ENCODE measurements at regions not wholly inside any gene's neighbourhood (a gene's known extent, or its start where the extent isn't known, plus 50 kb on each side); places are given as distances from the start of the nearest gene placed in this dataset.

DNA sequence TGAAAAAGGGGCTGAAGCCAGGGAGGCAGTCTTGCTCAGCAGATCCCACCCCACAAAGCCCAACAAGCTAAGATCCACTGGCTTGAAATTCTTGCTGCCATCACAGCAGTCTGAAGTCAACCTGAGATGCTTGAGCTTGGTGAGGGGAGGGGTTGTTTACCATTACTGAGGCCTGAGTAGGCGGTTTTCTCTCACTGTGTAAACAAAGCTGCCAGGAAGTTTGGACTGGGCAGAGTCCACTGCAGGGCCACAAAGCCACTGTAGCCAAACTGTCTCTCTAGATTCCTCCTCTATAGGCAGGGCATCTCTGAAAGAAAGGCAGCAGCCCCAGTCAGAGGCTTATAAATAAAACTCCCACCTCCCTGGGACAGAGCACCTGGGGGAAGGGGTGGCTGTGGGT lies 746.1 kb upstream of the LRRC4C start (continued):
- TF ChIP-seq, protein P1, sequence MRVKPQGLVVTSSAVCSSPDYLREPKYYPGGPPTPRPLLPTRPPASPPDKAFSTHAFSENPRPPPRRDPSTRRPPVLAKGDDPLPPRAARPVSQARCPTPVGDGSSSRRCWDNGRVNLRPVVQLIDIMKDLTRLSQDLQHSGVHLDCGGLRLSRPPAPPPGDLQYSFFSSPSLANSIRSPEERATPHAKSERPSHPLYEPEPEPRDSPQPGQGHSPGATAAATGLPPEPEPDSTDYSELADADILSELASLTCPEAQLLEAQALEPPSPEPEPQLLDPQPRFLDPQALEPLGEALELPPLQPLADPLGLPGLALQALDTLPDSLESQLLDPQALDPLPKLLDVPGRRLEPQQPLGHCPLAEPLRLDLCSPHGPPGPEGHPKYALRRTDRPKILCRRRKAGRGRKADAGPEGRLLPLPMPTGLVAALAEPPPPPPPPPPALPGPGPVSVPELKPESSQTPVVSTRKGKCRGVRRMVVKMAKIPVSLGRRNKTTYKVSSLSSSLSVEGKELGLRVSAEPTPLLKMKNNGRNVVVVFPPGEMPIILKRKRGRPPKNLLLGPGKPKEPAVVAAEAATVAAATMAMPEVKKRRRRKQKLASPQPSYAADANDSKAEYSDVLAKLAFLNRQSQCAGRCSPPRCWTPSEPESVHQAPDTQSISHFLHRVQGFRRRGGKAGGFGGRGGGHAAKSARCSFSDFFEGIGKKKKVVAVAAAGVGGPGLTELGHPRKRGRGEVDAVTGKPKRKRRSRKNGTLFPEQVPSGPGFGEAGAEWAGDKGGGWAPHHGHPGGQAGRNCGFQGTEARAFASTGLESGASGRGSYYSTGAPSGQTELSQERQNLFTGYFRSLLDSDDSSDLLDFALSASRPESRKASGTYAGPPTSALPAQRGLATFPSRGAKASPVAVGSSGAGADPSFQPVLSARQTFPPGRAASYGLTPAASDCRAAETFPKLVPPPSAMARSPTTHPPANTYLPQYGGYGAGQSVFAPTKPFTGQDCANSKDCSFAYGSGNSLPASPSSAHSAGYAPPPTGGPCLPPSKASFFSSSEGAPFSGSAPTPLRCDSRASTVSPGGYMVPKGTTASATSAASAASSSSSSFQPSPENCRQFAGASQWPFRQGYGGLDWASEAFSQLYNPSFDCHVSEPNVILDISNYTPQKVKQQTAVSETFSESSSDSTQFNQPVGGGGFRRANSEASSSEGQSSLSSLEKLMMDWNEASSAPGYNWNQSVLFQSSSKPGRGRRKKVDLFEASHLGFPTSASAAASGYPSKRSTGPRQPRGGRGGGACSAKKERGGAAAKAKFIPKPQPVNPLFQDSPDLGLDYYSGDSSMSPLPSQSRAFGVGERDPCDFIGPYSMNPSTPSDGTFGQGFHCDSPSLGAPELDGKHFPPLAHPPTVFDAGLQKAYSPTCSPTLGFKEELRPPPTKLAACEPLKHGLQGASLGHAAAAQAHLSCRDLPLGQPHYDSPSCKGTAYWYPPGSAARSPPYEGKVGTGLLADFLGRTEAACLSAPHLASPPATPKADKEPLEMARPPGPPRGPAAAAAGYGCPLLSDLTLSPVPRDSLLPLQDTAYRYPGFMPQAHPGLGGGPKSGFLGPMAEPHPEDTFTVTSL (CRISPR knock-in tag; IDR thresholded peaks at IDR 0.05; ENCODE audit: borderline replicate concordance), result peak; percentile 59; the same call in 1 of the 2 replicates
- TF ChIP-seq TOPORS (CRISPR knock-in tag; IDR thresholded peaks at IDR 0.05) (no peak), FOXK2 (IDR thresholded peaks at IDR 0.05) (0 out of 2 replicates have a peak, but pooled peaks have one; percentile 27), ZFP1 (CRISPR knock-in tag; IDR thresholded peaks at IDR 0.05) (no peak), MAFF (IDR thresholded peaks at IDR 0.05; ENCODE audit: low read depth, low read length) (0 out of 2 replicates have a peak, but pooled peaks have one; percentile 59), MAFG (CRISPR knock-in tag; IDR thresholded peaks at IDR 0.05) (0 out of 2 replicates have a peak, but pooled peaks have one; percentile 16), THAP8 (CRISPR knock-in tag; IDR thresholded peaks at IDR 0.05; ENCODE audit: borderline replicate concordance) (no peak), GABPB1 (CRISPR knock-in tag; IDR thresholded peaks at IDR 0.05) (peak; percentile 61; the same call in 1 of the 2 replicates), SALL1 (CRISPR knock-in tag; IDR thresholded peaks at IDR 0.05) (peak; percentile 38; the same call in 1 of the 2 replicates), FOXA1 (IDR thresholded peaks at IDR 0.05) (0 out of 2 replicates have a peak, but pooled peaks have one; percentile 33), FOXA1 (CRISPR knock-in tag; IDR thresholded peaks at IDR 0.05) (peak; percentile 56; the same call in 1 of the 2 replicates), GABPA (IDR thresholded peaks at IDR 0.05; ENCODE audit: low read depth, low read length) (no peak), GABPA (CRISPR knock-in tag; IDR thresholded peaks at IDR 0.05; ENCODE audit: low read depth) (peak; percentile 68), RFX1 (IDR thresholded peaks at IDR 0.05) (no peak), SP5 (CRISPR knock-in tag; IDR thresholded peaks at IDR 0.05; ENCODE audit: borderline replicate concordance, low read depth) (peak; percentile 26; the same call in 1 of the 2 replicates), ZNF577 (CRISPR knock-in tag; IDR thresholded peaks at IDR 0.05; ENCODE audit: borderline replicate concordance, low read depth) (no peak), FOXA3 (CRISPR knock-in tag; IDR thresholded peaks at IDR 0.05) (peak; percentile 71), YEATS2 (CRISPR knock-in tag; IDR thresholded peaks at IDR 0.05; ENCODE audit: borderline replicate concordance) (no peak)
